PFSK-1 (cell line): ENCODE measurements at regions not wholly inside any gene's neighbourhood (a gene's known extent, or its start where the extent isn't known, plus 50 kb on each side); places are given as distances from the start of the nearest gene placed in this dataset.

Experiments
- FOXP2 ChIP-seq: optimal IDR thresholded peaks from 2 replicates; pipeline ENCODE3; 2011; ENCODE audit warnings: borderline replicate concordance, control low read depth, inconsistent platforms; ENCODE audit not compliant: insufficient read depth; ENCODE audit errors: extremely low read length, extremely low read depth
- POLR2AphosphoS5 ChIP-seq: IDR thresholded peaks from 2 replicates; pipeline ENCODE4 v1.6.1; 2012; ENCODE audit warnings: low read depth, mild to moderate bottlenecking, control low read depth, low read length, moderate library complexity
- SIN3A ChIP-seq: IDR thresholded peaks from 2 replicates; pipeline ENCODE4 v1.6.1; 2012; ENCODE audit warnings: mild to moderate bottlenecking, low read length, moderate library complexity, borderline replicate concordance; ENCODE audit not compliant: insufficient read depth
- TAF1 ChIP-seq: IDR thresholded peaks from 2 replicates; pipeline ENCODE4 v1.6.1; 2012; ENCODE audit warnings: low read length, control low read depth, borderline replicate concordance; ENCODE audit not compliant: insufficient read depth
- TF ChIP-seq, protein P1 (sequence below), 2 experiments: IDR thresholded peaks; 2 replicates each; pipeline versions ENCODE4 v1.6.1 to v1.8.0; 2011 to 2012; ENCODE audit warnings: low read depth in 2 of 2, low read length in 2 of 2, control low read depth in 1 of 2, inconsistent platforms in 1 of 2, mild to moderate bottlenecking in 1 of 2, moderate library complexity in 1 of 2; ENCODE audit not compliant: insufficient read depth in 1 of 2

DNA sequence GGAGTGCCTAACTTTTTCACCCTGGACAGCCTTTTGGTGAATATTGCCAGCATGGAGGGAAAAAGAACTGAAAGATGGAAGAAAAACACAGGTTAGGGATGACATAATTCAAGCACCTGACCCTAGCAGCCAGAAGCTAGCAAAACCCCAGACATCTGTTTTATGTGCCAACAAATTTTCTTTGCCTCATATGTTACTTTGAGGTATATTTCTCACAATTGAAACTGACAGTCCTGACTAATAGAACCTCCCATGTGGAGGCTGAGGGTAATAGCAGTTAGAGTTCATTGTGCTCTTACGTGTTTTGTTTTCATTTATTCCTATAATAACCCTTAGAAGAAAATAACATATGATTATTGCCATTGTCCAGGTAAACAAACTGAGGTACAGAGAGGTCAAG, 71.5 kb upstream of the SLC25A26 start:
- TF ChIP-seq, protein P1, sequence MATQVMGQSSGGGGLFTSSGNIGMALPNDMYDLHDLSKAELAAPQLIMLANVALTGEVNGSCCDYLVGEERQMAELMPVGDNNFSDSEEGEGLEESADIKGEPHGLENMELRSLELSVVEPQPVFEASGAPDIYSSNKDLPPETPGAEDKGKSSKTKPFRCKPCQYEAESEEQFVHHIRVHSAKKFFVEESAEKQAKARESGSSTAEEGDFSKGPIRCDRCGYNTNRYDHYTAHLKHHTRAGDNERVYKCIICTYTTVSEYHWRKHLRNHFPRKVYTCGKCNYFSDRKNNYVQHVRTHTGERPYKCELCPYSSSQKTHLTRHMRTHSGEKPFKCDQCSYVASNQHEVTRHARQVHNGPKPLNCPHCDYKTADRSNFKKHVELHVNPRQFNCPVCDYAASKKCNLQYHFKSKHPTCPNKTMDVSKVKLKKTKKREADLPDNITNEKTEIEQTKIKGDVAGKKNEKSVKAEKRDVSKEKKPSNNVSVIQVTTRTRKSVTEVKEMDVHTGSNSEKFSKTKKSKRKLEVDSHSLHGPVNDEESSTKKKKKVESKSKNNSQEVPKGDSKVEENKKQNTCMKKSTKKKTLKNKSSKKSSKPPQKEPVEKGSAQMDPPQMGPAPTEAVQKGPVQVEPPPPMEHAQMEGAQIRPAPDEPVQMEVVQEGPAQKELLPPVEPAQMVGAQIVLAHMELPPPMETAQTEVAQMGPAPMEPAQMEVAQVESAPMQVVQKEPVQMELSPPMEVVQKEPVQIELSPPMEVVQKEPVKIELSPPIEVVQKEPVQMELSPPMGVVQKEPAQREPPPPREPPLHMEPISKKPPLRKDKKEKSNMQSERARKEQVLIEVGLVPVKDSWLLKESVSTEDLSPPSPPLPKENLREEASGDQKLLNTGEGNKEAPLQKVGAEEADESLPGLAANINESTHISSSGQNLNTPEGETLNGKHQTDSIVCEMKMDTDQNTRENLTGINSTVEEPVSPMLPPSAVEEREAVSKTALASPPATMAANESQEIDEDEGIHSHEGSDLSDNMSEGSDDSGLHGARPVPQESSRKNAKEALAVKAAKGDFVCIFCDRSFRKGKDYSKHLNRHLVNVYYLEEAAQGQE (IDR thresholded peaks at IDR 0.05; ENCODE audit: insufficient read depth in 1 of 2, low read depth in 2 of 2, low read length in 2 of 2), result no peak
- TF ChIP-seq TAF1 (no peak), FOXP2 (no peak), POLR2AphosphoS5 (no peak), SIN3A (no peak)

DNA sequence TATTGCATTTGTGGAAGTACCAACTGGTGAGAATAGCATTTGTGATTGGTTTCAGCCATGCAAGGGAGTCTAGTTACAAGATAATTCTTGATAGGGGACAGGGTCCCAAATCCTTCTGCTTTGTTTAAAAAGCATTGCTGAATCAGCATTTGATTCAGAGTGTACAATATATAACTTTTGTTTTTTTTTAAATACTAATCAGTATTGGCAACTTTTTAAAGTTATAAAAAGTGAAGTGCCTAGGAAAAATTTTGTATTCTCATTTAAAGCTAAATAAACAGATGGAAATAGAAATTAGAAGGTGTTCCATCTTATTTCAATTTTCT, 75.4 kb upstream of the SLC25A26 start:
- TF ChIP-seq POLR2AphosphoS5, result no peak
- no peak for TF ChIP-seq FOXP2
- TF ChIP-seq SIN3A, result no peak
- TF ChIP-seq, protein P1 (IDR thresholded peaks at IDR 0.05; ENCODE audit: insufficient read depth in 1 of 2, low read depth in 2 of 2, low read length in 2 of 2), result no peak
- TF ChIP-seq TAF1, result no peak

- TF ChIP-seq, protein P1 (IDR thresholded peaks at IDR 0.05; ENCODE audit: insufficient read depth in 1 of 2, low read depth in 2 of 2, low read length in 2 of 2), result no peak
- TF ChIP-seq SIN3A, result no peak
Measured at GRCh38 chr3:66144568-66145407, 76.0 kb upstream of the SLC25A26 start.

GRCh38 chr3:66142079-66142478, 78.7 kb upstream of the SLC25A26 start:
- no peak for TF ChIP-seq POLR2AphosphoS5

DNA sequence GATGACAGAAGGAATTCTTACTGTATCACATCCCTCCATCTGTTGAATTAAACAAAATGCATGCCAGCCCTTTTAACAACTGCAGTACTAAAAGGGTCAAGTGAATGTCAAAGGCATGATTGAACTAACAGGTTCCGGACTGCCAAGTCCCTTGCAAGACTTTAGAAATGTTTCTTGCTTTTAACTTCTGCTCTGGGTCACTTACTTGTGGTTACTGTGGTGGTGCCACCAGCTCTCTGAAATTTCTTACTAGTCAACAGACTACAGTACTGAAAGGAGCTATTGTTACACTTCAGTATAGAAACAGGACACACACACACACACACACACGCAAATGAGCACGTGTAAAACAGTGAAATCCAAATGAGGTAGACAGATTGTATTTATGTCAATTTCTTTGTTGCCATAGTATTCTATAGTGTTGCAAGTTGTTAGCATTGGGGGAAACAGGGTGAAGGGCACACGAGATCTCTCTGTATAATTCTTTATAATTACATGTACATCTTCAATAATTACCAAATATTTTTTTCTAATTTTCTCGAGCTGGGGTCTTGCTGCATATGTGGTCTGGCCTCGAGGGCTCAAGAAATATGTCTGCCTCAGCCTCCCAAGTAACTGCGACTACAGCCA, 79.9 kb upstream of the SLC25A26 start:
- no peak for TF ChIP-seq SIN3A
- TF ChIP-seq, protein P1 (IDR thresholded peaks at IDR 0.05; ENCODE audit: insufficient read depth in 1 of 2, low read depth in 2 of 2, low read length in 2 of 2), result no peak
- no peak for TF ChIP-seq POLR2AphosphoS5
- no peak for TF ChIP-seq TAF1
- no peak for TF ChIP-seq FOXP2
